Upper lobe of right lung (tissue), 1 donor: ENCODE measurements at regions not wholly inside any gene's neighbourhood (a gene's known extent, or its start where the extent isn't known, plus 50 kb on each side); places are given as distances from the start of the nearest gene placed in this dataset.

ENCODE experiments used
- ATAC-seq: fragments of 200-7000 bp; cut with Tn5 transposase; one replicate; pipeline ENCODE4 v1.9.1; 2020; ENCODE audit warnings: mild to moderate bottlenecking, moderate library complexity
- DNase-seq: peaks from one replicate; pipeline ENCODE4 v3.0.0-alpha.2; 2020
- H3K27ac ChIP-seq: fragments of 200-600 bp; one replicate; pipeline ENCODE4 v1.8.0; 2022
- H3K27me3 ChIP-seq: fragments of 200-600 bp; one replicate; pipeline ENCODE4 v1.8.0; 2022; ENCODE audit warnings: mild to moderate bottlenecking
- H3K36me3 ChIP-seq: fragments of 200-600 bp; one replicate; pipeline ENCODE4 v1.8.0; 2022
- H3K4me1 ChIP-seq: fragments of 200-600 bp; one replicate; pipeline ENCODE4 v1.8.0; 2022
- H3K4me3 ChIP-seq: fragments of 200-600 bp; one replicate; pipeline ENCODE4 v1.8.0; 2022; ENCODE audit warnings: mild to moderate bottlenecking
- H3K9me3 ChIP-seq: fragments of 200-600 bp; one replicate; pipeline ENCODE4 v1.8.0; 2022
- intact Hi-C: fragments of 100-400 bp; cut with DNase I; formaldehyde crosslinking; loops from one replicate; pipeline ENCODE4 v1.11.0; 2022
- TF ChIP-seq, protein P1 (sequence below): fragments of 200-600 bp; IDR thresholded peaks from one replicate; pipeline ENCODE4 v1.8.0; 2022; ENCODE audit warnings: antibody characterized with exemption
- donor health status: DM: no; HTN: yes; CAD: no; lungs with severe emphysema.

DNA sequence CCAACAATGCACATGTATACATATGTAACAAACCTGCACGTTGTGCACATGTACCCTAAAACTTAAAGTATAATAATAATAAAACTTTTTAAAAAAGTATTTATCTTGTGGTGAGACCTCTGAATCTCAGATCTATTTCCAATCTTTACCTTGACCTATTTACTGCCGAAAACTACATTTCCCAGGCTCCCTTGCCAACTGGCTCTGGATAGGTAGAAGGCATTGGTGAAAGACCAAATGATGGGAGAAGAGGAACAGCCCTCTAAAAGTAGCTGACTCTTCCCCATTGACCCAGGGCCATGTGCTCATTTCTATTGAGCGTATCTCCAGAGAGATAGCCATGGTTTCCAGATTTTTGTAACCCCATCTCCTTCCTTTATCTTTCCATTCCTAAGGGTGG lies 247.4 kb downstream of the GPAM start:
- TF ChIP-seq, protein P1, sequence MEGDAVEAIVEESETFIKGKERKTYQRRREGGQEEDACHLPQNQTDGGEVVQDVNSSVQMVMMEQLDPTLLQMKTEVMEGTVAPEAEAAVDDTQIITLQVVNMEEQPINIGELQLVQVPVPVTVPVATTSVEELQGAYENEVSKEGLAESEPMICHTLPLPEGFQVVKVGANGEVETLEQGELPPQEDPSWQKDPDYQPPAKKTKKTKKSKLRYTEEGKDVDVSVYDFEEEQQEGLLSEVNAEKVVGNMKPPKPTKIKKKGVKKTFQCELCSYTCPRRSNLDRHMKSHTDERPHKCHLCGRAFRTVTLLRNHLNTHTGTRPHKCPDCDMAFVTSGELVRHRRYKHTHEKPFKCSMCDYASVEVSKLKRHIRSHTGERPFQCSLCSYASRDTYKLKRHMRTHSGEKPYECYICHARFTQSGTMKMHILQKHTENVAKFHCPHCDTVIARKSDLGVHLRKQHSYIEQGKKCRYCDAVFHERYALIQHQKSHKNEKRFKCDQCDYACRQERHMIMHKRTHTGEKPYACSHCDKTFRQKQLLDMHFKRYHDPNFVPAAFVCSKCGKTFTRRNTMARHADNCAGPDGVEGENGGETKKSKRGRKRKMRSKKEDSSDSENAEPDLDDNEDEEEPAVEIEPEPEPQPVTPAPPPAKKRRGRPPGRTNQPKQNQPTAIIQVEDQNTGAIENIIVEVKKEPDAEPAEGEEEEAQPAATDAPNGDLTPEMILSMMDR, result no peak
- H3K9me3 ChIP-seq, result no peaks in the 10 kb centered on the region
- H3K4me1 ChIP-seq, result no peaks in the 10 kb centered on the region
- DNase-seq, result no peak
- ATAC-seq, result no peak
- H3K4me3 ChIP-seq, result no peak overlapping the region
- H3K27ac ChIP-seq, result no peak overlapping the region
- H3K36me3 ChIP-seq, result no peaks in the 10 kb centered on the region
- no peaks in the 10 kb centered on the region for H3K27me3 ChIP-seq
- intact Hi-C loops, result no loop called here

DNA sequence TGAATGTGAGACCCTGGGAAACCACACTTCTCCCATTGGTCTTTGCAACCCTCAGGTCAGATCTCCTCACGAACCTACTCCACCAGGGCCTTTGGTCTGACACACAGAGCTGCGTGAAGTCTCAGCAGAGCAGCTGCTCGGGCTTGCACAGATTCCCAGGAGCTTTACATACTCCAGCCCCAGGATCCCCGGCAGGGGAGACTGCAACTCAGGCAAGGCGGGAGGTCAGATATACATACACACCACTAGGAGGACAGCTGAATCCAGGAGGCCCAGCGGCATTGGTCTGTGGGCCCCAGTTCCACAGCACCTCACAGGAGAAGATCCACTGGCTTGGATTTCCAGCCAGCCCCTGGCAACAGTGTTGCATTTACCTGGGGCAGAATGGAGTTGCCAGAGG lies 239.2 kb downstream of the GPAM start:
- Histone ChIP-seq H3K27ac (no peak overlapping the region), H3K27me3 (no peaks in the 10 kb centered on the region), H3K9me3 (no peaks in the 10 kb centered on the region), H3K4me1 (no peaks in the 10 kb centered on the region), H3K4me3 (no peak overlapping the region), H3K36me3 (no peaks in the 10 kb centered on the region)
- DNase-seq (no peak), ATAC-seq (no peak)
- intact Hi-C loops, result no loop called here
- TF ChIP-seq, protein P1, result no peak

DNA sequence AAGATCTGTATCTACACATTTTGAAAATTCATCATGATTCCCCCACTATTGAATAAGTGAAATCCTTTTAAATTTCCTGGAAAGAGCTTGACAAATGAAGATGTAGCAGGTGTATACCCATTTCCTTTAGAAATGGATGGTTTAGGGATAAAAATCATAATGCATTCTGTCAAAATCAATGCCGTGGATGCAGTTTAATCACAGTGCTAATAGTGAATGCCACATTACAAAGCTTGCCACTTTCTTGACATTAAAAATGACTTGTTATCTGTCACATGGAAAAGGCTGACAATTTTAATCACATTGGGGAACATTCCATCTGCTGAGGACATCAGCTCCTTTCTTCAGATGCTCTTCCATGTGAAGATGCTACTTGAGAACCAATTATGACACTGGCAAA lies 229.6 kb downstream of the GPAM start:
- Histone ChIP-seq H3K27me3 (no peaks in the 10 kb centered on the region), H3K27ac (no peak overlapping the region), H3K4me3 (no peak overlapping the region), H3K4me1 (no peaks in the 10 kb centered on the region), H3K9me3 (no peaks in the 10 kb centered on the region), H3K36me3 (no peaks in the 10 kb centered on the region)
- intact Hi-C loops, result no loop called here
- no peak for DNase-seq
- no peak for ATAC-seq
- TF ChIP-seq, protein P1, result no peak

GRCh38 chr10:111954386-111954785 lies 229.2 kb downstream of the GPAM start:
- no peak for ATAC-seq
- TF ChIP-seq, protein P1, result no peak
- H3K27me3 ChIP-seq, result no peaks in the 10 kb centered on the region
- H3K4me1 ChIP-seq, result no peaks in the 10 kb centered on the region
- intact Hi-C loops, result no loop called here
- H3K27ac ChIP-seq, result no peak overlapping the region
- H3K4me3 ChIP-seq, result no peak overlapping the region
- no peaks in the 10 kb centered on the region for H3K36me3 ChIP-seq
- no peaks in the 10 kb centered on the region for H3K9me3 ChIP-seq
- DNase-seq, result no peak

GRCh38 chr10:111956841-111957240 lies 226.7 kb downstream of the GPAM start:
- Histone ChIP-seq H3K27ac (no peak overlapping the region), H3K36me3 (no peaks in the 10 kb centered on the region), H3K4me3 (no peak overlapping the region), H3K4me1 (no peaks in the 10 kb centered on the region), H3K9me3 (no peaks in the 10 kb centered on the region), H3K27me3 (no peaks in the 10 kb centered on the region)
- no peak for ATAC-seq
- intact Hi-C loops, result no loop called here
- DNase-seq, result no peak
- TF ChIP-seq, protein P1, result no peak

- TF ChIP-seq, protein P1, result no peak
- intact Hi-C loops, result no loop called here
- DNase-seq (no peak), ATAC-seq (no peak)
- Histone ChIP-seq H3K9me3 (no peaks in the 10 kb centered on the region), H3K4me3 (no peak overlapping the region), H3K27me3 (no peaks in the 10 kb centered on the region), H3K27ac (no peak overlapping the region), H3K4me1 (no peaks in the 10 kb centered on the region), H3K36me3 (no peaks in the 10 kb centered on the region)
Measured at GRCh38 chr10:111962951-111963350, 220.6 kb downstream of the GPAM start.
